GM06990 (cell line): ENCODE measurements at regions not wholly inside any gene's neighbourhood (a gene's known extent, or its start where the extent isn't known, plus 50 kb on each side); places are given as distances from the start of the nearest gene placed in this dataset.

Source experiments
- DNase-seq: peaks from one replicate; pipeline ENCODE4 v3.0.0-alpha.2; 2011; ENCODE audit not compliant: insufficient read length; ENCODE audit errors: extremely low read depth
- H3K27me3 ChIP-seq: replicated peaks from 2 replicates; pipeline ENCODE4 v1.6.0; 2011; ENCODE audit warnings: low read length; ENCODE audit not compliant: control insufficient read depth, insufficient read depth
- H3K36me3 ChIP-seq: 2 replicates; pipeline ENCODE4 v1.5.1; 2011; ENCODE audit warnings: low read length; ENCODE audit not compliant: control insufficient read depth, insufficient read depth
- H3K4me3 ChIP-seq: replicated peaks from 2 replicates; pipeline ENCODE4 v1.5.1; 2011; ENCODE audit warnings: low read depth, mild to moderate bottlenecking, control low read depth, low read length
- TF ChIP-seq, protein P1 (sequence below): IDR thresholded peaks from 2 replicates; pipeline ENCODE4 v1.5.1; 2011; ENCODE audit warnings: low read length, control low read depth, mild to moderate bottlenecking, inconsistent platforms; ENCODE audit not compliant: insufficient read depth, poor library complexity, severe bottlenecking

DNA sequence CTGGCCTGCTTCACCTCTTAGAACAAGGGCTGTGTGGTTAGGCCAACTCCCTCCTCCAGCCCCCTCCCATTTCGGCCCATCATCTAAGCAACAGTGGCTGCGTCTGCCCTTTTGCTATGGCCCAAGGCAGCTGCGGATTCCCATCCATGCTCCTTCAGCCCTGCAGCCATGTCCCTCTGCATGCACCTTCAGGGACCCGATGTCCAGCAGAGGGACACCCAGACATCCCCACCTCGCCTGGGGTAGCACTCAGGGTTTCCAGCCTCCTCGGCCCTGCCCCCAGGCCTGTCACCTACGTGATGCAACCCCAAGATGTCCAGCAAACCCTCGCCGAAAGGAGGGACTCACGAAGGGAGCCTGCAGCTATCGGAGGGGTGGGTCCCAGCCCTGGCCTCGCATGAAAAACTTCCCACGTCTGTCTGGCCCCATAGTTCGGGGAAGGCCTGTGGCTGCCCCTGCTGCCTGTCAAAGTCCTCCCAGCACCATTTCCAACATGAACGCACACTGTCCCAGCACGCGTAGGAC is 194.4 kb downstream of the CTTN start:
- Histone ChIP-seq H3K36me3 (no peaks in the 10 kb centered on the region), H3K27me3 (no peaks in the 10 kb centered on the region; the same call in none of the 2 replicates), H3K4me3 (no peak overlapping the region)
- no peak for DNase-seq
- TF ChIP-seq, protein P1, sequence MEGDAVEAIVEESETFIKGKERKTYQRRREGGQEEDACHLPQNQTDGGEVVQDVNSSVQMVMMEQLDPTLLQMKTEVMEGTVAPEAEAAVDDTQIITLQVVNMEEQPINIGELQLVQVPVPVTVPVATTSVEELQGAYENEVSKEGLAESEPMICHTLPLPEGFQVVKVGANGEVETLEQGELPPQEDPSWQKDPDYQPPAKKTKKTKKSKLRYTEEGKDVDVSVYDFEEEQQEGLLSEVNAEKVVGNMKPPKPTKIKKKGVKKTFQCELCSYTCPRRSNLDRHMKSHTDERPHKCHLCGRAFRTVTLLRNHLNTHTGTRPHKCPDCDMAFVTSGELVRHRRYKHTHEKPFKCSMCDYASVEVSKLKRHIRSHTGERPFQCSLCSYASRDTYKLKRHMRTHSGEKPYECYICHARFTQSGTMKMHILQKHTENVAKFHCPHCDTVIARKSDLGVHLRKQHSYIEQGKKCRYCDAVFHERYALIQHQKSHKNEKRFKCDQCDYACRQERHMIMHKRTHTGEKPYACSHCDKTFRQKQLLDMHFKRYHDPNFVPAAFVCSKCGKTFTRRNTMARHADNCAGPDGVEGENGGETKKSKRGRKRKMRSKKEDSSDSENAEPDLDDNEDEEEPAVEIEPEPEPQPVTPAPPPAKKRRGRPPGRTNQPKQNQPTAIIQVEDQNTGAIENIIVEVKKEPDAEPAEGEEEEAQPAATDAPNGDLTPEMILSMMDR = no peak

DNA sequence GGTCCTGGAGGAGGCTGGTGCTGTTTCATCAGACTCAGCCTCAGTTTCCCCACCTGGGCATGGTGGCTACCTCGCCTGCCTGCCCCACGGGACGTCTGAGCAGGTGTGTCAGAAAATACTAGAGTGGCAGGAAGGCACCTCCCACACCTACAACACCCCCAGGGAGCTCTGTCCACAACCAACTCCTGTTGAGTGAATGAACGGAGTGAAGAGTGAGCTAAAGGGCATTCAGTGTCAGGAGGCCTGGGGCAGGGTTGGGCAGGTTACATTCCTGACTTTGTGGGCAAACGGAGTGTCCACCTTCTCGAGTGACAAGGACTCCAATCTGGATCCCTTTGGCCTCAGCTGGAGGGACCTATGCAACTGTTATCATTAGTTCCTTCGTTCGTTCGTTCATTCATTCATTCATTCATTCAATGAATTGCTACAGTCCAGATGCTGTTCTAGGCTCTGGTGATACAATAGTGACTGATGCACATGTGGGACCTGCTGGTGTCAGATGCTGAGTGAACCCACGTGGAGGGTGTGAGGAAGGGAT is 195.2 kb downstream of the CTTN start:
- no peak for DNase-seq
- H3K4me3 ChIP-seq = no peak overlapping the region
- TF ChIP-seq, protein P1 = no peak
- no peaks in the 10 kb centered on the region for H3K36me3 ChIP-seq
- H3K27me3 ChIP-seq = no peaks in the 10 kb centered on the region; the same call in none of the 2 replicates

DNA sequence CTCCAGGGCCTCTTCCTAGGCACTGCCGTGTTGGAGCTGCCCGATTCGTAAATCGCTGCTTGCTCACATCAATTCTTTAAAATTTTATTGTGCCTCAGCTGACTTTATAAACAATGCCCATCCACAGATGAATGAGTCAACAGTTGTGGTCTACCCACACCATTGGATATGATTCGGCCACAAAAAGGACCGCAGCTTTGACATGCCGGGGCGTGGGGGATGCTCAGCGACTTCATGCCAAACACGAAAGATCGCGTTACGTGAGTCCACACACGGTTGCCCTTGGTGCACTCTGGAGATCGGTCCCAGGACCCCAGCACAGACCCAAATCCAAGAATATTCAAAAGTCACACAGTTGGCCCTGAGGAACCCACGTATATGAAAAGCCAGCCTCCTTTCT is 195.7 kb downstream of the CTTN start:
- TF ChIP-seq, protein P1 = no peak
- H3K36me3 ChIP-seq = no peaks in the 10 kb centered on the region
- no peak overlapping the region for H3K4me3 ChIP-seq
- H3K27me3 ChIP-seq = no peaks in the 10 kb centered on the region; the same call in none of the 2 replicates
- DNase-seq = no peak

DNA sequence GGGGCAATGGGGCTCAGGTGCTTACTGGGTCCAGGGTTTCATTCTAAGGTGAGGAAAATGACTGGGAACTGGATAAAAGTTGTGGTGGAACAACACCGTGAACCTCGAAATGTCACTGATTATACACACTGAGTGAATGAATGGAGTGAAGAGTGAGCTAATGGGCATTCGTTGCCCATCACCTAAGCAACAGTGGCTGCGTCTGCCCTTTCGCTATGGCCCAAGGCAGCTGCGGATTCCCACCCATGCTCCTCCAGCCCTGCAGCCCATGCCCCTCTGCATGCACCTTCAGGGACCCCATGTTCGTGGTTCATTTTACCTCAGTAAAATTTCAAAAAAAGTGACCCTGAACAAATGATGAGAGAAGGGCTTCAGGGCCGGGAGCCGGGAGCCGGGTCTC is 196.3 kb downstream of the CTTN start:
- no peak for DNase-seq
- H3K36me3 ChIP-seq = no peaks in the 10 kb centered on the region
- H3K4me3 ChIP-seq = no peak overlapping the region
- TF ChIP-seq, protein P1 = no peak
- no peaks in the 10 kb centered on the region; the same call in none of the 2 replicates for H3K27me3 ChIP-seq

DNA sequence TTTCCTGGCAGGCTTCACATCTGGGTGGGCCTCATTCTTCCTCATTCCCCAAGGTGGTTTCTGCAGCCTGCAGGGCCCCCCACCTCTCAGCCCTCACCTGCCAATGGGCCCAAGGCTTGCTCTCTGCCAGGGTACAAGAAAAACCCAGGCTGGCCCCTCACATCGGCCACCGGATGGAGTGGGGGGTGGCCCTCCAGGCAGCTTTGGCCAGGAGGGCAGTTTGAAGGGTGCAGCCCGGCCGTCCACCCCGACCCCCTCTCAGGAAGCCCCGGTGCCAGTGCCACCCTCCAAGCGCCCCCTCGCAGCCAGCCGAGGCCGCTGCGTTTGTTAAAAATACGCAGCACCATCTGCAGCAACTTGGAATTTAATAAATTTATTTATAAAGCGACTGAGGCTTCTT is 196.7 kb downstream of the CTTN start:
- DNase-seq = no peak
- TF ChIP-seq, protein P1 = no peak
- Histone ChIP-seq H3K27me3 (no peaks in the 10 kb centered on the region; the same call in none of the 2 replicates), H3K4me3 (no peak overlapping the region), H3K36me3 (no peaks in the 10 kb centered on the region)
